ENCODE measurements at regions not wholly inside any gene's neighbourhood (a gene's known extent, or its start where the extent isn't known, plus 50 kb on each side); places are given as distances from the start of the nearest gene placed in this dataset.

DNA sequence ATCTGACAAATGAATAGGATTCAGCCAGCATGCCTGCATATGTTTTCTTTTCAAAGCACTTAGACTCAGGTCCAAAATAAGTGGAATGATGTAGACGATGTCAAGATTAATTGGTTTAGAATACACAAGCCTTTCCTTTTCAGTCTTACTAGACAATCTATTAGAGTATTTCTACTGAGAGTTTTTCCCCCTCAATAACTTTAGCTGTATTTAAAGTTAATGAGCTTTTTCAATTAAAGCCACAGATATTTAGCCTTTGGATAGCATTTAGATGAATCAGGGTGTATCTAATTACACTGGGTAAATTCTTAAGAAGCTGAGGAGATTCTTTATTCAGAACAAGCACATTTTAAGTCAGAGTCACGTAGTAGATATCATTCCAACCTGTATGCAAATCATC lies 198.7 kb upstream of the MPDZ start:
- TF ChIP-seq SREBF2 (IDR thresholded peaks at IDR 0.05) (no peak), CEBPB (IDR thresholded peaks at IDR 0.05) (no peak), RNF2 (IDR thresholded peaks at IDR 0.05; ENCODE audit: borderline replicate concordance, low read depth) (no peak), POLR2A (IDR thresholded peaks at IDR 0.05; ENCODE audit: low read length) (no peak)
- TF ChIP-seq, protein P1, sequence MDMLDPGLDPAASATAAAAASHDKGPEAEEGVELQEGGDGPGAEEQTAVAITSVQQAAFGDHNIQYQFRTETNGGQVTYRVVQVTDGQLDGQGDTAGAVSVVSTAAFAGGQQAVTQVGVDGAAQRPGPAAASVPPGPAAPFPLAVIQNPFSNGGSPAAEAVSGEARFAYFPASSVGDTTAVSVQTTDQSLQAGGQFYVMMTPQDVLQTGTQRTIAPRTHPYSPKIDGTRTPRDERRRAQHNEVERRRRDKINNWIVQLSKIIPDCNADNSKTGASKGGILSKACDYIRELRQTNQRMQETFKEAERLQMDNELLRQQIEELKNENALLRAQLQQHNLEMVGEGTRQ (IDR thresholded peaks at IDR 0.05): no peak
- TF ChIP-seq, protein P2, sequence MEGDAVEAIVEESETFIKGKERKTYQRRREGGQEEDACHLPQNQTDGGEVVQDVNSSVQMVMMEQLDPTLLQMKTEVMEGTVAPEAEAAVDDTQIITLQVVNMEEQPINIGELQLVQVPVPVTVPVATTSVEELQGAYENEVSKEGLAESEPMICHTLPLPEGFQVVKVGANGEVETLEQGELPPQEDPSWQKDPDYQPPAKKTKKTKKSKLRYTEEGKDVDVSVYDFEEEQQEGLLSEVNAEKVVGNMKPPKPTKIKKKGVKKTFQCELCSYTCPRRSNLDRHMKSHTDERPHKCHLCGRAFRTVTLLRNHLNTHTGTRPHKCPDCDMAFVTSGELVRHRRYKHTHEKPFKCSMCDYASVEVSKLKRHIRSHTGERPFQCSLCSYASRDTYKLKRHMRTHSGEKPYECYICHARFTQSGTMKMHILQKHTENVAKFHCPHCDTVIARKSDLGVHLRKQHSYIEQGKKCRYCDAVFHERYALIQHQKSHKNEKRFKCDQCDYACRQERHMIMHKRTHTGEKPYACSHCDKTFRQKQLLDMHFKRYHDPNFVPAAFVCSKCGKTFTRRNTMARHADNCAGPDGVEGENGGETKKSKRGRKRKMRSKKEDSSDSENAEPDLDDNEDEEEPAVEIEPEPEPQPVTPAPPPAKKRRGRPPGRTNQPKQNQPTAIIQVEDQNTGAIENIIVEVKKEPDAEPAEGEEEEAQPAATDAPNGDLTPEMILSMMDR (IDR thresholded peaks at IDR 0.05): no peak
- TF ChIP-seq, protein P3, sequence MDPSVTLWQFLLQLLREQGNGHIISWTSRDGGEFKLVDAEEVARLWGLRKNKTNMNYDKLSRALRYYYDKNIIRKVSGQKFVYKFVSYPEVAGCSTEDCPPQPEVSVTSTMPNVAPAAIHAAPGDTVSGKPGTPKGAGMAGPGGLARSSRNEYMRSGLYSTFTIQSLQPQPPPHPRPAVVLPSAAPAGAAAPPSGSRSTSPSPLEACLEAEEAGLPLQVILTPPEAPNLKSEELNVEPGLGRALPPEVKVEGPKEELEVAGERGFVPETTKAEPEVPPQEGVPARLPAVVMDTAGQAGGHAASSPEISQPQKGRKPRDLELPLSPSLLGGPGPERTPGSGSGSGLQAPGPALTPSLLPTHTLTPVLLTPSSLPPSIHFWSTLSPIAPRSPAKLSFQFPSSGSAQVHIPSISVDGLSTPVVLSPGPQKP (IDR thresholded peaks at IDR 0.05; ENCODE audit: low read depth, low read length): no peak
- TF ChIP-seq, protein P4, sequence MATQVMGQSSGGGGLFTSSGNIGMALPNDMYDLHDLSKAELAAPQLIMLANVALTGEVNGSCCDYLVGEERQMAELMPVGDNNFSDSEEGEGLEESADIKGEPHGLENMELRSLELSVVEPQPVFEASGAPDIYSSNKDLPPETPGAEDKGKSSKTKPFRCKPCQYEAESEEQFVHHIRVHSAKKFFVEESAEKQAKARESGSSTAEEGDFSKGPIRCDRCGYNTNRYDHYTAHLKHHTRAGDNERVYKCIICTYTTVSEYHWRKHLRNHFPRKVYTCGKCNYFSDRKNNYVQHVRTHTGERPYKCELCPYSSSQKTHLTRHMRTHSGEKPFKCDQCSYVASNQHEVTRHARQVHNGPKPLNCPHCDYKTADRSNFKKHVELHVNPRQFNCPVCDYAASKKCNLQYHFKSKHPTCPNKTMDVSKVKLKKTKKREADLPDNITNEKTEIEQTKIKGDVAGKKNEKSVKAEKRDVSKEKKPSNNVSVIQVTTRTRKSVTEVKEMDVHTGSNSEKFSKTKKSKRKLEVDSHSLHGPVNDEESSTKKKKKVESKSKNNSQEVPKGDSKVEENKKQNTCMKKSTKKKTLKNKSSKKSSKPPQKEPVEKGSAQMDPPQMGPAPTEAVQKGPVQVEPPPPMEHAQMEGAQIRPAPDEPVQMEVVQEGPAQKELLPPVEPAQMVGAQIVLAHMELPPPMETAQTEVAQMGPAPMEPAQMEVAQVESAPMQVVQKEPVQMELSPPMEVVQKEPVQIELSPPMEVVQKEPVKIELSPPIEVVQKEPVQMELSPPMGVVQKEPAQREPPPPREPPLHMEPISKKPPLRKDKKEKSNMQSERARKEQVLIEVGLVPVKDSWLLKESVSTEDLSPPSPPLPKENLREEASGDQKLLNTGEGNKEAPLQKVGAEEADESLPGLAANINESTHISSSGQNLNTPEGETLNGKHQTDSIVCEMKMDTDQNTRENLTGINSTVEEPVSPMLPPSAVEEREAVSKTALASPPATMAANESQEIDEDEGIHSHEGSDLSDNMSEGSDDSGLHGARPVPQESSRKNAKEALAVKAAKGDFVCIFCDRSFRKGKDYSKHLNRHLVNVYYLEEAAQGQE (IDR thresholded peaks at IDR 0.05): no peak

Data from A549 (cell line).